ENCODE measurements at regions not wholly inside any gene's neighbourhood (a gene's known extent, or its start where the extent isn't known, plus 50 kb on each side); places are given as distances from the start of the nearest gene placed in this dataset.

DNA sequence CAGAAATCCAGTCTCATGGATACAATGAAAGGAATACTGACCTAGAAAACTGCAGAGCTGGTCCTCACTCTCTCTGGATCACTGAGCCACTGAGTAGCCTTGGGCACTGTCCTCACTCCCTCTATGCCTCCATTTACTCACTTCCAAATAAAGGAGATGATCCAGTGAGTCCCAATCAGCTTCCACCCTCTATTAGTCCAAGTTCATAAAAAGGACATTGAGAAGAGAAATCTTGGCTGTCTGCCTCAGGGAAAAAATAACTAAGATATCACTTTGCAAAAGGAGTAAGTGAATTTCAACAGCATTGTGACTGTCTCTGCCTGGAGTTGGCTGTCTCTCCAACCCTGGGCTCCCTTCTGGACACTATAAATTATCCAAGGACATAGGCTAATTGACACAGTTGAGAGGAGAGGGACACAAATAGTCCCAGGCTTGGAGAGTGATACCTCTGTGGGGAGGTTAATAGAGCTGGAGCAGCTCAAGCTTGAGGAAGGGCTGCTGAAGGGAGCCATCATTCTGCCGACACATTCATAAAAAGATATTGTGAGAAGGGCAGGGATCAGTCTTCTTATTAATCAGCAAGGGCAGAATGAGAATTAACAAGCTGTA lies 572.3 kb downstream of the RAB28 start:
- TF ChIP-seq, protein P1, sequence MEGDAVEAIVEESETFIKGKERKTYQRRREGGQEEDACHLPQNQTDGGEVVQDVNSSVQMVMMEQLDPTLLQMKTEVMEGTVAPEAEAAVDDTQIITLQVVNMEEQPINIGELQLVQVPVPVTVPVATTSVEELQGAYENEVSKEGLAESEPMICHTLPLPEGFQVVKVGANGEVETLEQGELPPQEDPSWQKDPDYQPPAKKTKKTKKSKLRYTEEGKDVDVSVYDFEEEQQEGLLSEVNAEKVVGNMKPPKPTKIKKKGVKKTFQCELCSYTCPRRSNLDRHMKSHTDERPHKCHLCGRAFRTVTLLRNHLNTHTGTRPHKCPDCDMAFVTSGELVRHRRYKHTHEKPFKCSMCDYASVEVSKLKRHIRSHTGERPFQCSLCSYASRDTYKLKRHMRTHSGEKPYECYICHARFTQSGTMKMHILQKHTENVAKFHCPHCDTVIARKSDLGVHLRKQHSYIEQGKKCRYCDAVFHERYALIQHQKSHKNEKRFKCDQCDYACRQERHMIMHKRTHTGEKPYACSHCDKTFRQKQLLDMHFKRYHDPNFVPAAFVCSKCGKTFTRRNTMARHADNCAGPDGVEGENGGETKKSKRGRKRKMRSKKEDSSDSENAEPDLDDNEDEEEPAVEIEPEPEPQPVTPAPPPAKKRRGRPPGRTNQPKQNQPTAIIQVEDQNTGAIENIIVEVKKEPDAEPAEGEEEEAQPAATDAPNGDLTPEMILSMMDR (IDR thresholded peaks at IDR 0.05) = no peak
- no peak for TF ChIP-seq EP300 (IDR thresholded peaks at IDR 0.05)

Data from tibial nerve (tissue), 4 donors.